NCI-H2171 (cell line): ENCODE measurements at regions not wholly inside any gene's neighbourhood (a gene's known extent, or its start where the extent isn't known, plus 50 kb on each side); places are given as distances from the start of the nearest gene placed in this dataset.
"Not testable (repeated sequence)": the region's sequence is repeated elsewhere in the genome, so short reads cannot be mapped to it uniquely, and the experiment has no call there.

Source experiments
- DNase-seq: peaks from one replicate; lab custom pipeline; 2025; lab: John Stamatoyannopoulos, UW

DNA sequence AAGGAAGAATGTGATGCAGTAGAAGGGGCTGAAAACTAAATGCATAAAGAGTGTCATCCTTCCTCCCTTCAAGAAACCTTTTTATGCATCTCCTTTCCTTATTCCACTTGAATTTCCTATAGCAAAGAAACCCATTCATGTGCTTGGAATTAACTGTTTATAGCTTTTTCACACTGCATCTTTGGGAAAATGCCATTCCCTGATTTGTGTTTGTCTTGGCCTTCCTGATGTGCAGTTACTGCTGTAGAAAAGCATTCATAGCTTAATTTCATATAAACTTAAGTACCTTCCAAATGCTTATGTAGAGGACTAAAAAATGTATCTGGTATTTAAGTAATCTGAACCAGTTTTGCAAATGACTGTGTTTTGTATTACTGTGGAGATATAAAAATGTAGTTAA lies 61.8 kb downstream of the SDR9C7 start:
- DNase-seq, result no peak

DNA sequence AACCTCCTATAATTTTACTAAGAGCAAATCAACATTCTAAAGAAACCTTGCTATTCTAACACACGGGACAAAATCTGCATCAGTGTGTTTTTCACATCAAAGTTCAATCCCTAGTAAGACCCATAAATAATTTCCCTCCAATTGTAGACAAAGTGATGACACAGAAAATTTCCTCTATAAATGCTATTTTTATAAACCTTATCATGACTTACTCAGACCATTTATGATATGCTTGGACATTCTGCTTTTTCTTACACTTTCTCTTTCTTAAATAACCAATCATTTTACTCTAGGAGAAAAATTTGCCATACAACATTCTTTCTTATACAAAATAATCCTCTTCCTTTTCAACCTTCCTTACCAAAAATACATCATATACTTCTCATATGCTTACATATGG lies 67.0 kb downstream of the SDR9C7 start:
- no peak for DNase-seq

DNA sequence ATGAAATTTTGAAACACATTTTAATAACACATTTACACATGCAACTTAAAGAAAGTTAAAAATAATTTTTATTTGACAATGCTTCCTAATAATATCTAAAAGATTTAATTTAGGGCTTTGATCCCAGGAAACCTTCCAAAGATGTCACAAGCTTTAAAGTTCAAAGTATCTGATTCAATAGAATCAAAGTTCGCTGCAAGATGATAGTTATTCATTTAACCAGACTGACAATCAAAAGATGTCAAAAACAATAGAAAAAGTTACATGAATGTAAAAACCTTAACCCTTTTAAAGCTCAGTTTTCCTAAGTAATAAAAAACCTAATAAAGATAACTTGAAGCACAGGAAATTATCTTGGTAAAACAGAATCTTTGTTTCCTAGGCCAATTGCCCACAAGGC lies 67.7 kb downstream of the SDR9C7 start:
- DNase-seq, result no peak

DNA sequence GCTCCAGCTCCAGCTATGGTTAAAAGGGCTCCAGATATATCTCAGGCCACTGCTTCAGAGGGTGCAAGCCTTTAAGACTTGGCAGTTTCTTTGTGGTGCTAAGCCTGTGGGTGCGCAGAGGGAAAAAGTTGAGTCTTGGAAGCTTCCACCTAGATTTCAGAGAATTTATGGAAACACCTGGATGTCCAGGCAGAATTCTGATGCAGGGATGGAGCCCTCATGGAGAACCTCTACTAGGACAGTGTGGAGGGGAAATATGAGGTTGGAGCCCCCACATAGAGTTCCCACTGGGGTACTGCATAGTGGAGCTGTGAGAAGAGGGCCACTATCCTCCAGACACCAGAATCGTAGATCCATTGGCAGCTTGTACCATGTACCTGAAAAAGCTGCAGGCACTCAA lies 69.9 kb downstream of the SDR9C7 start:
- DNase-seq, result no peak

DNA sequence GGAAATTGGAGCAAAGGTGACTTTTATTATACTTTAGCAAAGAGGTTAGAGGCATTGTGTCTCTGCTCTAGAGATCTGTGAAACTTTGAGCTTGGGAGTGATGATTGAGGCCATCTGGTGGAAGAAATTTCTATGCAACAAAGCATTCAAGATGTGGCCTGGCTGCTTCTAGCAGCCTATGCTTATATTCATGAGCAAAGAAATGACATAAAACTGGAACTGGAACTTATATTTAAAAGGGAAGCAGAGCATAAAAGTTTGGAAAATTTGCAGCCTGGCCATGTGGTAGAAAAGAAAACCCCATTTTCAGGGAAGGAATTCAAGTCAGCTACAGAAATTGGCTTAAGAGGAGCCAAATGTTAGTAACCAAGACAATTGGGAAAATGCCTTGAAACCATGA lies 70.4 kb downstream of the SDR9C7 start:
- no peak for DNase-seq

DNA sequence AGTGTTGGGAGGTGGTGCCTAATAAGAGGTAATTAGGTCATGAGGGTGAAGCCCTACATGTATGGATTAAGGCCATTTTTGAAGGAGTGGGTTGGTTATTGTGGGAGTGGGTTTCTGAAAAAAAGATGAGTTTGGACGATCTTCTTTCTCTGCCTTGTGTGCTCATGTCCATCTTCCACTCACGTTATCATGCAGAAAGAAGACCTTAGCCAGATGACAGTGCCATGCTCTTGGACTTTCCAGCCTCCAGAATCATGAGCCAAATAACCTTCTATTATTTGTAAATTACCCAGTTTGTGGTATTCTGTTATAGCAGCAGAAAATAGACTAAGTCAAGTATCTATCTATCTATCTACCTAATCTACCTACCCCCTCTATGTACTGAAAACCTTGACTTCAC lies 71.9 kb downstream of the SDR9C7 start:
- no peak for DNase-seq

DNA sequence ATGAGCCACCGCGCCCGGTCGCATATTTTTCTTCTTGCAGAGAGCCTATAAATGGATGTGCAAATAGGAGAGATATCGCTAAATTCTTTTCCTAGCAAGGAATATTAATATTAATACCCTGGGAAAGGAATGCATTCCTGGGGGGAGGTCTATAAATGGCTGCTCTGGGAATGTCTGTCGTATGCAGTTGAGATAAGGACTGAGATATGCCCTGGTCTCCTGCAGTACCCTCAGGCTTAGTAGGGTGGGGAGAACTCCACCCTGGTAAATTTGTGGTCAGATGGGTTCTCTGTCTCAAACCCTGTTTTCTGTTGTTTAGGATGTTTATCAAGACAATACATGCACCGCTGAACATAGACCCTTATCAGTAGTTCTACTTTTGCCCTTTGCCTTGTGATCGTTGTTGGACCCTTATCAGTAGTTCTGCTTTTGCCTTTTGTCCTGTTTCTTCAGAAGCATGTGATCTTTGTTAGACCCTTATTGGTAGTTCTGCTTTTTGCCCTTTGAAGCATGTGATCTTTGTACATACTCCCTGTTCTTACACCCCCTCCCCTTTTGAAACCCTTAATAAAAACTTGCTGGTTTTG lies 80.7 kb downstream of the SDR9C7 start:
- not testable (repeated sequence) for DNase-seq

DNA sequence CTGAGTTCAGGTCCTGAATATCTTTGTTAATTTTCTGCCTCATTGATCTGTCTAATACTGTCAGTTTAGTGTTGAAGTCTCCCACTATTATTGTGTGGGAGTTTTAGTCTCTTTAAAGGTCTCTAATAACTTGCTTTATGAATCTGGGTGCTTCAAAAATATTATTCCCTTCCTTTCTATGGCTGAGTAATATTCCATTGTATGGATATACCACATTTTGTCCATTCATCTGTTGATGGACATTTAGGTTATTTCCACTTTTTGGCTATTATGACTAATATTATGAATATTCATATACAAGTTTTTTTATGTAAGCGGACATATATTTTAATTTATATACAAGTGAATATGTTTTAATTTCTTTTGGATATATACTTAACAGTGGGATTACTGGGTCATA lies 82.7 kb downstream of the SDR9C7 start:
- DNase-seq, result no peak

DNA sequence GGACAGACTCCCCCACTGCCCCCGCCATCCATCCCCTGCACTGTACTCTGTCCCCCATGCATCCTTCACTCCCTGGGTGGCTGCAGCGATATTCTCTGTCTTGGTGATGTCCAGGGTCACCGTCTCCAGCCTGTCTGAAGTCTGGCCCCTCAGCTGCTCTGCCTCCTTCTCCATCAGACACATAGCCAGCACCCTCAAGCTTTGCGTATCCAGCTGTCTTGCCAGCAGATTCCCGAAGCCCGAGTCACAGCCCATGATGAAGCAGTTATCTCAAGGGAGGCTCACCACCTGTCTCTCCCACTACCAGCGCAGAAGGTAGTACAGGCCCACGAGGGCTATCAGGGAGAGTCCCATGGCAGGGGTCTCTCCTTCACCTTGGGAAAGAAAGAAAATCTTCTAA lies 77.8 kb downstream of the HSD17B6 start:
- peak; percentile 12 for DNase-seq

DNA sequence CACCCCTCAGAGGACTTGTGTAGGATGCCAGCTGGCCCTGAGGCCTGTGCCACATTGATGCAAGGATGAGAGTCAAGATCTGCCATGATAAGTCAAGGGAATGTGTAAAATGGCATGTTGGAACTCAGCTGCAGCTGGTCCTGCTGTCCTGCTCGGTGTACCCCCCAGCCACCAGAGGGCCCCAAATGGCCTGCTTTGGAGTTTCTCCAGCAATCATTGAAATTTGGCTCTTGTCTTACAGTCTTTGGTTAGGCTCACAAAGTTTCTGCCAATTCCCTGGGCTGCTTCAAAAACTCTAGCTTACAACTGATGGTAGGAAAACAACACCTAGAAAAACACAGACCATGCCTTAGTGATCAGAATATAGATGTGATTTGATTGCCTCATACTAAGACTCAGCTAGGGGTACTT lies 76.8 kb downstream of the HSD17B6 start:
- DNase-seq, result no peak

DNA sequence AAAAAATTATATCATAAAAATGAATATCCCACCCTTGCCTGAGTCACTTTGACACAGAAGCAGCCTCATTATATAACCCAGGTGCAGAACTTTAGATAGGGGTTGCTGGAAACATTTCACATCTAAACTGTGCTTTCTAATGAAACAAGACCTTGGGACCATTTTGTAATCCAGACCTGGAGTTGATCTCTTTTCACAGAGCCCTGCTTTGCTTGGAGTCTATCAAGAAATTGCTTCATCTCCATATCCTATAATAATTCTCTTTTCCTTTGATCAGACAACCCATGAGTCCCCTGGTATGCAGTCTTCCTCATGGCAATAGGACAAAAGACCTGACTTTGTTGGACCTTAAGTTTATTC lies 76.3 kb downstream of the HSD17B6 start:
- no peak for DNase-seq

DNA sequence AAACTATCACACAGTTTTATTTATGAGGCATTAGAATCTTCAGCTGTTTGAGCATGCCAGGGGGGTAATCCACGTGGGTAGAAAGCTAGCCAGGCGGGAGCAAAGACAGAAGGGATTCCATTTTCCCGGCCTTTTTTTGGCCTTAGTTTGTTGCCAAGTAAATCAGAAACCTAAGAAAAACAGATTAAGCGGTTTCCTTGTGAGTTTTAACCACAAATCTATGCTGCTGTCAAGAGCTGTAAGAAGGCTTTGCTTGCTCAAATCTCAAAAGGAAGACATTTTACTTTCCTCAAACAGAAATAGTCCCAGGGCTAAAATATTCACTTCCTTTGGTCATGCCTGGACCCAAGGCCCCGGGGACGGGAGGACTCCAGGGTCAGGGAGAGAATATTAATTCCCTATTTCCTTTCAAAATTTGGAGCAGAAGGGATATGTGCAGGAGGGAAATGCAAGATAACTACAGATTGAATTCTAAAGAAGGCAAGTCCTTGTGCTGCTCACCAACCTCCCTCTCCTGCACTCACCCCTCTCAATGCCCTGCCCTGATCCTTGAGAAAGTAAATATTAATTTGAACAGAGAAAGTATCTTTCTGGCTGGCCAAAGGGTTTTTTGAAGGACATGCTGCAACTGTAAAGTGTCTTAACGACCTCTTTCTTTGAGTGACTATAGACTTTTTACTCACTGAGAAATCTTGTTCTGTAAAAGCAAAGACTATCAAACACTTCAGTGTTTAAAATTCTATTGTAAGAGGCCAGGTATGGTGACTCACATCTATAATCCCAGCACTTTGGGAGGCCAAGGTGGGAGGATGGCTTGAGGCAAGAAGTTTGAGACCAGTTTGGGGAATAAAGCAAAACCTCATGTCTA lies 75.7 kb downstream of the HSD17B6 start:
- no peak for DNase-seq
